NCI-H2196 treated with DMSO at 0.1 percent for 48 hours (cell line): ENCODE measurements at regions not wholly inside any gene's neighbourhood (a gene's known extent, or its start where the extent isn't known, plus 50 kb on each side); places are given as distances from the start of the nearest gene placed in this dataset.
"Not testable (repeated sequence)": the region's sequence is repeated elsewhere in the genome, so short reads cannot be mapped to it uniquely, and the experiment has no call there.

Experiments used
- DNase-seq: peaks from one replicate; lab custom pipeline; 2025; ENCODE audit not compliant: unreplicated experiment; lab: John Stamatoyannopoulos, UW

DNA sequence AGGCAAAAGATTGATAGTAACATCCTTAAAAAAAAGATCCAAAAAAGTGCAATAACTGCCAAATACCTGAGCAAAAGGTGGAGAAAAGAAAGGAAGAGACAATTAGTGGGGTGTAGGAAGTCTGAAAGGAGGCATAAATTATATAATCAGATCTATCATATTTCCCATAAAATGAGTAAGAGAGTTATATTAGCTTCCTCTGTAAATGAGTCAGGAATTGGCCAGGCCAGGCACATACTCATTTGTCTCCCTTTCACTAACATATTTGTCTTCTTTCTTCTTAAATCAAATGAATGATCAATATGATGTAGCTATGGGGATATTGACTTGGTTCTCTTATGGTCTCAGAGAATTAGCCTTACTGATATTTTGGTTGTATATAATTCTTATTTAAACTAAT is 292.3 kb upstream of the CADM2 start:
- DNase-seq = no peak

DNA sequence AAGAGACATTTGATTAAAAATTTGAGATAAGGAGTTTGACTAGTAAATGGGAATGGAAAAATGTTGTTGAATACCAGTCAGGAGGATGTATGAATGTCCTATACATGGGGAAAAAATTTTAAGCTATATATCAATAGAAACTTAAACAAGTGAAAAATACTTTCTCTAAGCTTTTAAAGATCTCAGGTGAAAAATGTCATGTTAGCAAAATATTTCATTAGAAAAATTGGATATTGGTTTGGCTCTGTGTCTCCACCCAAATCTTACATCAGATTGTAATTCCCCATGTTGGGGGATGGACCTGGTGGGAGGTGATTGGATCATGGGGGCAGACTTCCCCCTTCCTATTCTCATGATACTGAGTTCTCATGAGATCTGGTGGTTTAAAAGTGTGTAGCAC is 279.6 kb upstream of the CADM2 start:
- DNase-seq = no peak

DNA sequence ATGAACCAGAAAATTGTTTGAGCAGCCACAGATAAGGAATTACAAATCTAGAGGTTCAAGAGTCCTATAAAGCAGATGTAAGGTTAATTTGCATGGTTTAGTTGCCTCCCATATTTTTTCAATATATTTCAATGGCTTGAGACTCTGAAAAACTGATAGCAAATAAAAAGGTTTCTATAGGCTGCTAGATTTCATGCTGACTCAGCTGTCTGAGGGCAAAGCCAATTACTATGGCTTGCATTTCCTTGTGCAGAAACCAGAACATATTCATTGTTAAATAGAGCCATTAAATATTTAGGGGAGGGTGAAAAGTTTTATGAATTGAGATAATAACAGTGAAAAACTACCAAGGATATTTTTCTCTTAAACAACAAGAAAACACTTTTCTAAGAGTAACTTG is 278.1 kb upstream of the CADM2 start:
- DNase-seq = no peak

DNA sequence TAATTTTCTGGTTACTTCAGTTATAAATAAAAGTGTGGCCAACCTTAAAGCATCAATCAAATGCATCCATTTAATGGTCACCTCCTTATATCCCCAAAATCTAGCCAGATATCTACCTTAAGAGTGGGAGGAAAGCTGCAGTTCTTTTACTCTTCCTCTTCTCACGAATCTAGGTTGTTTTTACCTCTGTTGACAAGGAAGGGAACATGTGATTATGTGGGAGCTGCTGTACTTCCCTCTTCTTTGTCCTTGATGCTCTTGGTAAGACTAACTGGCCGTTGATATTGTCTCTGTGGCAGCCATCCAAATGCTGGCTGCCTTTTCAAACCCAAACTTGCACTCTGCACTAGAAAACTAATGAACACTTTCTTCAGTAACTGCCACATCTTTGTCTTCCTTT is 275.3 kb upstream of the CADM2 start:
- DNase-seq = no peak

DNA sequence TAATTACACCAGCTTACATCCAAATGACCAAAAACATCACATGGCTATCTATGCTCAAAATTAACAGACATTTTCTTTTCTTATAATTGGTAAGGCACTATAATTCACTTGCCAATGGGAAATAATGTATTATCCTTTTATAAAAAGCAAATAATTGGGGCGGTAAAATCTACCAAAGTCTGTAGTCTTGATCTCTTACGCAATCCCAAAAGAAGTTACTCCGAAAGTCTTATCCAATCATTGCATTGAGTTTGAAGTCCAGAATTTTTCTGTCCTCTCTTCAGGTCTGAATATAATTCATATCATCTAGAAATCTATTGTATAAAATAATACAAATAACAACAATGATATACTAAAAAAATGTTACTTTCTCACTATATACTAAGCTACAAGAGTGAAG is 273.3 kb upstream of the CADM2 start:
- no peak for DNase-seq

DNA sequence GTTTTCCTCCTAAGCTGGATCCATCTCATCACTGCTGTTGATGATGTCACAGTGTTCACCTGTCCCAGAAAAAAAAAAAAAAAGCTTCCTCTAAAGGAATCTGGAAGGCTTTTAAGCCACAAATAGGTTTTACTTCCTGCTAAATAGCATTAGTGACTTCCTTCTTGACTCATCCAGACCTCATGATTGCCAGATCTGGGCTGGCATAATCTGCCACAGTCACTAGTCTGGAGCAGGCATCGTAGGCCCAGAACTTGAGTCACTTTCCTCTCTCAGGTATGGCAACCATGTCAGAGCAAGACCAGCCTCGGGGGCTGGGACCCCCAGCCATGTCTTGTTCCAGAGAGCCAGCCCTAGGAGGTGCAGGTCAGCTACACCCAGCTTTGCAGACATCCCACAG is 266.5 kb upstream of the CADM2 start:
- no peak for DNase-seq

DNA sequence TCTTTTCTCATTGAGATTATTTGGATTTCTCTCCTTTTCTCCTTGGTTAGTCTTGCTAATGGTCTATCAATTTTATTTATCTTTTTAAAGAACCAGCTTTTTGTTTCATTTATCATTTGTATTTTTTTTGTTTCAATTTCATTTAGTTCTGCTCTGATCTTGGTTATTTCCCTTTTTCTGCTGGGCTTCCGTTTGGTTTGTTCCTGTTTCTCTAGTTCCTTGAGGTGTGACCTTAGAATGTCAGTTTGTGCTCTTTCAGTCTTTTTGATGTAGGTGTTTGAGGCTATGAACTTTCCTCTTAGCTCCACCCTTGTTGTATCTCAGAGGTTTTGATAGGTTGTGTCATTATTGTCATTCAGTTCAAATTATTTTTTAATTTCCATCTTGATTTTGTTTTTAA is 248.5 kb upstream of the CADM2 start:
- not testable (repeated sequence) for DNase-seq

DNA sequence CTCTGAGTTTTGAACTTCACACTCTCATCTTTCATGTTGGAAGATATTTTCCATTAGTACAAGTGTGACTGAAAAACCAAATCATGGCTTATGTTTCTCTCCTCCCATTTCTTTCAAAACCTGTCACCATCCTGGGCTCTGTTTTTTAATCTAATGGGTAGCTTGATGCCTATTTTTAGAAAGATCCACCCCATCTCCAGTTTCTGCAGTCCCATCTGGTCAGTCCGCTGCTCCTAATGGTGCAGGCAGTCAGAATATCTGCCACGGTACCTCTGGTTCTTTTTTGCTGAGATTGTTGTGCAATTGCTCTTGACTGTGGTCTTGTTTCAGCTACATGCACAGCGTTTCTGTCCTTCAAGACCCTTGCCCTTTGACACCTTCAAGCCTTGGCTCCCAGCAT is 240.9 kb upstream of the CADM2 start:
- no peak for DNase-seq

DNA sequence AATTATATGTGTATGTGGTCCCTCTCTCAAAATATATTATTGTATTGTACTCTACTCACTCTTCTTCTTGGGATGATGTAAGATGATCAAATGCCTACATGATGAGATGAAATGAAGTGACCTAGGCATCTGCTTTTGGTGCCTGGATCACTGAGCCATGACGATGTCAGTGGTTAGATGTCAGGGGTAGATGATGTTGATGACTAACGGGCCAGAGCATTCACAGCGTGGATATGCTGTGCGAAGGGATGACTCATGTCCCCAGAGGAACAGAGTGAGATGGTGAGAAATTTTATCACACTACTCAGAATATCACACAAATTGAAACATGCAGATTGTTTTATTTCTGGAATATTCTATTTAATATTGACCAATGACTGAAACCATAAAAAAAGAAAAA is 233.9 kb upstream of the CADM2 start:
- DNase-seq = no peak

DNA sequence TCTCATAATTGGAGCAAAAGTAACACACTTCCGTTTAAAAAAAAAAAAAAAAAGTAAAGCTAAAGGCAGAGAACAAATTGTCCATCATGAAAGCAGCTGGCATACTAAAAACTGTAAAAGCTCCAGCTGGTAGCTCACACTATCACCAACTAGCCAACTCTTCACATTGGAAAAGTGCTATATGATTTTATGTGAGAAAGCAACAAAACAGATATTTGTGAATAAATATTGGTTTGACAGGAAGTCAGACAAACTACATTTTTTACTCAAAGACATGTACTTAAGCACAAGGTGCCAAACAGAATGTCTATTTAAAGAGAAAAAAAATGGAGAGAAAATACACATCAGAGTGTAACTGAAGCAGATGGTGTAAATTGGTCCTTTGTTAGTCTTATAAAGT is 231.2 kb upstream of the CADM2 start:
- no peak for DNase-seq

DNA sequence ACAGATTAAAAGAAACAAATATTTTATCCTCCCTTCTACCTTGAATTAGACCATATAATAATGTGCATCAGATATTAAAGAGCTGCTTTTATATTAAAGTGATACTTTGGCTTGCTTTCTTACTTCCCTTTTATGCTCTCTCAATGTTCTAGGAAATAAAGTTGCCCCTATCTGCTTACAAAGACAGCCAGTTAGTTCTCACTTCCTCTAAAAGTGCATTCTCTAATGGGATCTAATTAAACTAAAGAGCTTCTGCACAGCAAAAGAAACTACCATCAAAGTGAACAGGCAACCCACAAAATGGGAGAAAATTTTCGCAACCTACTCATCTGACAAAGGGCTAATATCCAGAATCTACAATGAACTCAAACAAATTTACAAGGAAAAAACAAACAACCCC is 224.1 kb upstream of the CADM2 start:
- DNase-seq = not testable (repeated sequence)

DNA sequence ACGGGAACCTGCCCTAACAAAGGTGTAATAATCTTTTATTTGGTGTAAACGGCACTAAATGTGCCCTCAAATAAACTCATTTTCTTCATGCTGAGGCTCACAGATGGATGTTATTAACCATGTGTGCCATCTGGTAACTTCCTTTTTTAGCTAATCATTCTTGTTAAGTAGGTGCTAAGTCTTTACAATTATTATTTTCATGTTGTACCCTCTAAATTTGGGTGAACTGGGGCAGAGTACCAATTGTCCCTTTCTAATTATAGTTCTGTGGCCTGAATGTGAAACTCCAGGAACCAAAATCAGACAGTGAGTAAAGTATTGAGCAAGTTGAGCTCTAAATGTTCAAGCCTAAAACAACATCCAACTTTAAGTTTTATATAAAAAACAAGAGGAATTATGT is 220.7 kb upstream of the CADM2 start:
- DNase-seq = no peak

DNA sequence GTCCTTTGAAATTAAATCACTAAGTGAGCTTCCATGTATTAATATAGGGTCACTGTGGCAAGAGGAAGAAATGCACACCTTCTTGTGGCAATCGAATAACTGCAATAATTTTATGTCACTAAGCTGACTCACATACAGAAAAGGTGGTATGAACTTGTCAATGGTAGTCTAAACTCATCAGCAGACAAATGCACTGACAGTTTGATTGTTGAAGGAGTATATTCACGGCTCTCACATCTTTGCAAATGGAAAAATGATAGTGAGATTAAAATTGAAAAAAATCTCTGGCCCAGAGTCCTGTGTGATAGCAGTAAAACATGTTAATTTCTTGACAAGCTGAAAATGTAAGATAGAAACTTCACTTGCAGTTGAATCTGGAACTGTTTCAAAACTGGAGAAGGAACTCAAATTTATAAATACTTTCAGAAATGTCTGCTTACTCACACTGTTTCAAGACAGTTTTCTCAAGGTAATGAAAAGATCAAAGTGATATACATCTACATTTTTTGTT is 215.8 kb upstream of the CADM2 start:
- no peak for DNase-seq

DNA sequence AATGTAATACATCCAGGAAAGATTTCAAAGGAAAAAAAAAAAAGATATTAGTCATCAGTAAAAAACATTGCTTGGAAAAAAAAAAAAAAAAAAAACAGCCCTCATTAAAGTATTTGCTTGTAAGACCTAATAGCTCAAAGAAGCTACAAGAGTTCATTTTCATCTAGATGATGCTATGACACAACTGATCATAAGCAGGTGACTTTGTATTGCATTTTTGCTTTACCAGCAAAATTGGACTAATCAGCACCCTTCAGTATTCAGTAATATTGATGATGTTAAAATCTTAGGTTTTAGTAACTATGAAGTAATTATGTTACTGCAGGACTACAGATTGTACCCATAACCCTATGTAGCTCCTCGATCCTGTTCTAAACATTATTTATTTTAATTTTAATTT is 214.7 kb upstream of the CADM2 start:
- DNase-seq = no peak

DNA sequence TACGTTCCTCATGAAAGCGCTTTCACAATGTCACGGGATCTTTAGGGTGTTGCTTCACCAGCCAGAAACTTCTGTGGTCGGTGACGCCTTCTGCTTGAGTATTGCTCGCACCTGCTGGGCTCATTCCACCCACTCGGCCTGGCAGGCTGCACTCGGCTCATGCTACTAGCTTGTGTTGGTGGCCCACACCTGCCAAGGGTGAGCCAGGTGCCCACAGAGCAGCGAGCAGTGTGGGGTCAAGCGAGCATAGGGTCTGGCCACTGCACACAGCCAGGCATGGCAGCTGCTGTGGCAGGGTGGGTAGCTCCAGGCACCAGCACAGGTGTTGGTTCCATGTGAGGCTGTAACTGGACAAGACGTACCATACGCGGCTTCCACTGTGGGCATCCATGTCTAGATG is 202.9 kb upstream of the CADM2 start:
- DNase-seq = no peak

DNA sequence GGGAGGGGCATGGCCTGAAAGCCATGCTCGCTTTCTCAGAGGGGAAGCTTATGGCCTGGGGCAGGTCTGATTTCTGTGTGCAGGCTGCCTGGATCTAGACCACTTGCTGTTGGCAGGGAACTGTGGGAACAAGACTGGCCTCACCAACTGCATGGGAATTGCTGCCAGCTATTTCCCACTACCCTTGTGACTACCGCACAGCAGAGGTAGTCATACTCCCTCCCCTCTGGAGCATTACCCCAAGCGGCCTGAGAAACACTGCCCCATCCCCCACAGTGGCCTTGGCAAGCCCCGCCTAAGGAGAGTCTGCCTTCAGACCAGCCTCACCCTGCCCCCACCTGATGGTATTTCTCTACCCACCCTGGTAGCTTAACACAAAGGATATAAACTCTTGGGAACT is 199.4 kb upstream of the CADM2 start:
- DNase-seq = no peak

DNA sequence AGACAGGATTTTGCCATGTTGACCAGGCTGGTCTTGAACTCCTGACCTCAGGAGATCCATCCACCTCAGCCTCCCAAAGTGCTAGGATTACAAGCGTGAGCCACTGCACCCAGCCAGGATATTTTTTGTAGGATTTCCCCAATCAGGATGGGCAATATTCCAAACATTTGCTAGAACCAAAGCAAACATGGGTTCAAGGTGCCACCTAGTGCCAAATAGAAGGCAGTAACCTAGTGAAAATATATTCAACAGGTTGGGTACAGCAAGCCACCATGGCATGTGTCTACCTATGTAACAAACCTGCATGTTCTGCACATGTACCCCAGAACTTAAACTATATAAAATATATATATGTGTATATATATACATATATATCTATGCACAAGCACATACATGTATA is 185.9 kb upstream of the CADM2 start:
- DNase-seq = no peak

DNA sequence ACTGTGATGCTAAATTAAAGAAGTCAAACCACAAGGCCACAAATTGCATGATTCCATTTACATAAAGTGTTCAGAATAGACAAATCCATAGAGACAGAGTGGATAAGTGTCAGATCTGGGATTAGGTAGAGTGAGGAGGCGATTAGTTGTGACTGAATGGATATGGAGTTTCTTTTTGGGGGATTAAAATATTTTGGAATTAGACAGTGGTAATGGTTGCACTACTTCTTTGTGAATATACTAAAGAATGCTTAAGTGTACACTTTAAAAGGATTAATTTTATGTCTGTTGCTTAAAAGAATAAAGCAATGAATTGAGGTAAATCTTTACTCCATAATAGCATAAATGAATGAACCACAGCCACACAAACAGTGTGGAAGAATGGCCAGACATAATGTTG is 175.5 kb upstream of the CADM2 start:
- no peak for DNase-seq

DNA sequence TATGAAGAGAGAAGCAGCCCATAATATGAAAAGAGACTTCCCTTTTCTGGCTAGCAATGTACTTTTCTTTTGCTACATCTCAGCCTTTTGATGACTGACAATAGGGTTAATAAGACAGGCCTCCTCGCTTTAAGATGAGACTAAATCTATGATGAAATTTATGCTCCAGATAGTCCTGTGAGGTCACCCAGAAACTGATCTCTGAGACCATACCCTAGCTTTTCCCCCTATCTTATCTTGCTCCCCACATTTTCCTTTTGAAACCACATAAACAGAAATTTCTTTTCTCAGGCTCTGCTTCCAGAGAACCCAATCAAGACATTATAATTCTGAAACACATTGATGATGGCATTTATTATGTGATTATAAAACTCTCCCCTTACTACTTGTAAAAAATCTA is 168.8 kb upstream of the CADM2 start:
- DNase-seq = no peak

DNA sequence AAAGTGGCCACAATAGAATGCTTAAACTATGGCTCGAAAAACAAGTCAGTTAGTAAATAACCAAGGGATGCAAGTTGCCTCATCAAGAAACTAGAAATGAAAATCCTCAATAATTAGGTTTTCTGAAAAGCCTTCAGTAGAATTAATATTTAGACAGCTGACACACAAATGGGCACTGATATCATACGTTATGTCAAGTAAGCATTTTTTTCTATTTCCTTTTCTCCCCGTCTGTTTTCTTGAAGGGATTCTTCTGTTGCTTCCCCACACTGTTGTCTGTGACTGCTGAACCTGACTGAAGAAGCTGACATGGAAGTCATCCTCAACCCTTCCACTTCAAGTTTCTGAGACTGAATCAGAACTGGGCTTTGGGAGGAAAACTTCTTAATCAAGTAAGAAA is 151.8 kb upstream of the CADM2 start:
- DNase-seq = no peak

DNA sequence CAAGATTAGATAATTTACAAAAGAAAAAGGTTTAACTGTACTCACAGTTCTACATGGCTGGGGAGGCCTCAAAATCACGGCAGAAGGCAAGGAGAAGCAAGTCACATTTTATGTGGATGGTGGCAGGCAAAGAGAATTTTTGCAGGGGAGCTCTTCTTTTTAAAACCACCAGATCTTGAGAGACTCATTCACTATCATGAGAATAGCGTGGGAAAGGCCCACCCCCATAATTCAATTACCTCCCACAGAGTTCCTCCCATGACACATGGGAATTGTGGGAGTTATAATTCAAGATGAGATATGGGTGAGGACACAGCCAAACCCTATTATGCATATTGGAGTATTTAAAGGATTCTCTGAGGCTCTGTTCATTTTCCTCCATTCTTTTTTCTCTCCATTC is 138.7 kb upstream of the CADM2 start:
- no peak for DNase-seq

DNA sequence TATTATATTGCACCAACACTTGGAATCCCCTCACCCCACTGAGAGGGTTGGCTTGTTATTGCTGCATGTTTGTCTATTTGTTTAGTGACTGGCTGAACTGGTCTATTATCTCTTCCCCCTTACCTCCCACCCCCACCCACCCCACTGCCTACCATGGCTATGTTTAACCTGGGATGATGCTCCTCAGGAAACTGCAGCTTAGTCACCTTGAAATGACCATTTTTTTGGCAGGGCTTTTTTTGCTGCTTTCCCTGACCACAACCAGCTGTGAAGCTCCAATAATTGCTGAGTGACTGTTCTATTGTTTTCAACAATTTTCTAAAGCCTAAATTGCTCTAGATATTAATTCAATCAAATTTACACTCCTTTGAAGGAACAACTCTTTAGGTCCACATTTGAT is 137.9 kb upstream of the CADM2 start:
- no peak for DNase-seq

DNA sequence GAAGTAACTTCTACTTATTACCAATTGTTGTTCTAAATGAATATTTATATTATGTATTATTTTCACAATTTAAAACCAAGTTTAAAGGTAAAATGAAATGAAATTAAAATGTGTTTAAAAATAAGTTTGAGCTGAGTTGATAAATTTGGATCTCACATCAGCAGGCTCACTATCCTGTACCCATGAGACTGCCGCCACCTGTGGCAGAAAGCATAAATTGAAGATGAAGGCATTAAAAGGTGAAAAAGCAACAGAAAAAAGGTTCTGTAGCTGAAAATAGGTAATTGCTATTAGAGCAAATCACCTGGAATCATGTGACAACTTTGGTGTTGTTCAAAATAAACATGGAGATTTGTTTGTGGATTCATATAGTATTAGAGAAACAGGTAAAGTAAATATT is 133.0 kb upstream of the CADM2 start:
- no peak for DNase-seq

DNA sequence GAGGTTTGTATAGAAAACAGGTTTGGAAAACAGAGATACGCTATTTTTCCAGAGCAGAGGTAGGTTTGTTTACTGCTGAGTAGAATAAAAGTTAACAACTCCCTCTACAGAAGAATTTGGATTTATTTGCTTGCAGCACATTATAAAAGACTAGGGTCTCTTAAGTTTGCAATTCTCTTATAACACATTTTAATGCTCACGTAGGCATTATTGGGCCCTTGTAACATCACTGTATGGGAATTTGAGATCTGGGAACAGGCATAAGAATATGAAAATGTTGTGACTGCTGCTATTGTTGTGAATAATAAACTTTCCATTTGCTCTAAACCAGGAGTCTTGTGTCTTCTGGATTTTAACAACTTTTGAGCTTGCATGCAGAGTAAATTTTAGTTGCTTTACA is 128.3 kb upstream of the CADM2 start:
- no peak for DNase-seq
